GM18499 (cell line): ENCODE measurements at regions not wholly inside any gene's neighbourhood (a gene's known extent, or its start where the extent isn't known, plus 50 kb on each side); places are given as distances from the start of the nearest gene placed in this dataset.
A peak's percentile ranks its signal among the peaks of the same experiment; 100 is the strongest.
"Not testable (repeated sequence)": the region's sequence is repeated elsewhere in the genome, so short reads cannot be mapped to it uniquely, and the experiment has no call there.

Experiments used
- ATAC-seq: cut with Tn5 transposase; IDR thresholded peaks from one replicate; pipeline ENCODE4 v1.9.1; 2021; ENCODE audit warnings: moderate number of reproducible peaks; ENCODE audit not compliant: insufficient read depth, unreplicated experiment

GRCh38 chr2:203585516-203585915 lies 50.4 kb upstream of the RAPH1 start:
- no peak for ATAC-seq

- no peak for ATAC-seq
These were observed 51.1 kb upstream of the RAPH1 start for GRCh38 chr2:203586206-203586605.

- no peak for ATAC-seq
These were observed 51.6 kb upstream of the RAPH1 start for GRCh38 chr2:203586696-203587095.

- no peak for ATAC-seq
These were observed 55.4 kb upstream of the RAPH1 start for GRCh38 chr2:203590496-203590895.

- ATAC-seq: no peak
These were observed 56.5 kb upstream of the RAPH1 start for GRCh38 chr2:203591642-203592041.

GRCh38 chr2:203592470-203592869 lies 57.4 kb upstream of the RAPH1 start:
- no peak for ATAC-seq

GRCh38 chr2:203594541-203594940 lies 59.4 kb upstream of the RAPH1 start:
- ATAC-seq: no peak

- no peak for ATAC-seq
These were observed 61.1 kb upstream of the RAPH1 start for GRCh38 chr2:203596183-203596582.

- ATAC-seq: peak; percentile 42
These were observed 64.4 kb upstream of the RAPH1 start for GRCh38 chr2:203599509-203599908.

- ATAC-seq: no peak
These were observed 65.2 kb upstream of the RAPH1 start for GRCh38 chr2:203600286-203600685.

GRCh38 chr2:203603456-203604389 lies 68.6 kb upstream of the RAPH1 start:
- no peak for ATAC-seq

GRCh38 chr2:203605302-203605701 lies 70.2 kb upstream of the RAPH1 start:
- ATAC-seq: no peak

GRCh38 chr2:203606051-203606450 lies 71.0 kb upstream of the RAPH1 start:
- ATAC-seq: no peak

GRCh38 chr2:203610558-203610957 lies 75.5 kb upstream of the RAPH1 start:
- no peak for ATAC-seq

GRCh38 chr2:203612246-203612645 lies 77.1 kb upstream of the RAPH1 start:
- no peak for ATAC-seq

GRCh38 chr2:203619267-203619878 lies 84.3 kb upstream of the RAPH1 start:
- ATAC-seq: no peak

GRCh38 chr2:203621981-203622515 lies 84.4 kb upstream of the CD28 start:
- ATAC-seq: no peak

- no peak for ATAC-seq
These were observed 83.3 kb upstream of the CD28 start for GRCh38 chr2:203623096-203623495.

- ATAC-seq: no peak
These were observed 82.8 kb upstream of the CD28 start for GRCh38 chr2:203623661-203624060.

- no peak for ATAC-seq
These were observed 80.7 kb upstream of the CD28 start for GRCh38 chr2:203625701-203626100.

GRCh38 chr2:203626247-203626646 lies 80.2 kb upstream of the CD28 start:
- not testable (repeated sequence) for ATAC-seq
